ENCODE measurements at regions not wholly inside any gene's neighbourhood (a gene's known extent, or its start where the extent isn't known, plus 50 kb on each side); places are given as distances from the start of the nearest gene placed in this dataset.

GRCh38 chr7:68767462-68767861, 830.8 kb upstream of the AUTS2 start:
- no peak for TF ChIP-seq CTCF (IDR thresholded peaks at IDR 0.05)
- no peak for TF ChIP-seq POLR2A (IDR thresholded peaks at IDR 0.05)
- no peak for TF ChIP-seq POLR2AphosphoS5 (IDR thresholded peaks at IDR 0.05)
